Glomerular visceral epithelial cell (primary cell): ENCODE measurements at regions not wholly inside any gene's neighbourhood (a gene's known extent, or its start where the extent isn't known, plus 50 kb on each side); places are given as distances from the start of the nearest gene placed in this dataset.
"Not testable (repeated sequence)": the region's sequence is repeated elsewhere in the genome, so short reads cannot be mapped to it uniquely, and the experiment has no call there.

Source experiments
- DNase-seq: peaks from one replicate; pipeline ENCODE4 v3.0.0-alpha.2; 2016; ENCODE audit errors: extremely low spot score

DNA sequence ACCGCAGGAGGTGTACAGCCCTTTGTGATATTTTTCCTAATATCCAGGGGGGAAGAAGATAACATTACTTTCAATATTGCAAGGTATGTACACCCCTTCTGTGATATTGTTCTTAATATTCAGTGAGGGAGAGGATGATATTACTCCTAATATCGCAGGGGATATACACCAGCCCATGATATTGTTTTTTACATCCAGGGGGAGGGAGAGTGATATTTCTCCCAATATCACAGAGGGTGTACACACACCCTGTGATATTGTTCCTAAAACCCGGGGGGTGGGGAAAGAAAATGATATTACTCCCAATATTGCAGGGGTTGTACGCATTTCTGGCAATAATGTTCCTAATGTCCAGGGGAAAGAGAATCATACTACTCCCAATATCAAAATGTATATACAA lies 58.0 kb upstream of the SLC25A48 start:
- no peak for DNase-seq

DNA sequence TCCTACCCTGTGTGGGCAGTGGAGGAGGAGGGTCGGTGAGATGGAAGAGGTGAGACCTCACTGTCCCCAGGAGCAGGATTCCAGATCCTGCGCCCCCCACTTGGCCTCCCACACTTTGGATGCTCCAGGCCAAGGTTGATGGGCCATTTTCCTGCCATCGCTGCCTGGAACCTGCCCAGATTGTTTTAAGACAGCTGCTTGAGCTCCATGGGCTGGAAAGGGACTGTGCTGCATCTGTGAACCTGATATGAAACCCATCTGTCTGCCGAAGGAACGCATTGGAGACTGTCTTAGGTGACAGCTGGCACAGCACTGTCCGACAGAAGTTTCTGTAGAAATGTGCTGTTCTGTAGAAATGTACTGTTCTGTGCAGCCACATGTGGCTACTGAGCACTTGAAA lies 72.7 kb upstream of the SLC25A48 start:
- DNase-seq = no peak

DNA sequence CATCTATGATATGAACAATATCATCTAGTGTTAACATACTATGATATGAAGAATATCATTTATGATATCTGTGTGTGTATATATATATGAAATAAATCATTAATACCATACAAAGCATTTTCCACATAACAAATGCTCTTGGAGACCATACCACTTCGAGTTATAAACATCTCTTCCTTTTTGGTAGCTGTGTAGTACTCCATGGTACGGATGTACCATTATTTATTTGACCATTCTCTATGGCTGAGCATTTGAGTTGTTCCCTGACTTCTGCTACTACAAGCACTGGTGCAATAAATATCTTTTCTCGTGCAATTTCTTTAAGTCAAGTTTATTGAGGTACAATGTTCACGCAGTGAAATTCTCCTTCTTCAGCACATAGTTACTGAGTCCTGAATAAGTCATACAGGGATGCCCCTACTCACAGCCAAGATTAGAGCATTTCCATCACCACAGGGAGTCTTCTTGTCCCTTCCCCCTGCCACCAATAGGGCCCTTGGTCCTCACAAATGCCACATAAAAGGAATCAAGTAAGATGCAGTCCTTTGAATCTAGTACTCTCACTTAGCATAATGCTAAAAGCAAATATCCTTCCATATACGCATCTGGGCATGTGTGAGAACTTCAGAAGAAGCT lies 75.2 kb upstream of the SLC25A48 start:
- no peak for DNase-seq

DNA sequence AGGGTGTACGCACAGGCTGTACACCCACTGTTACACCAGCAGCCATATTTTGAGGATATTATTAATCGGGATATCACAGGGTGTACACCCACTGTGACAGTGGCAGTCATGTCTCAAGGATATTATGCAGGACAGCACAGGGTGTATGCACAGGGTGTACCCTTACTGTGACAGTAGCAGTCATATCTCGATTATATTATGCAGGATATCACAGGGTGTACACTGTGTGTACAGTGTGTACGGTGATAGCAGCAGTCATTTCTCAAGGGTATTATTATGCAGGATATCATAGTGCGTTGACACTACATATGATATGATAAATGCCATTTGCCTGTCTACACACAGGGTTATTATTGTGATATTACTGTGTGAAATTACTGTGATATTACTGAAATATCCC lies 80.5 kb upstream of the SLC25A48 start:
- no peak for DNase-seq

DNA sequence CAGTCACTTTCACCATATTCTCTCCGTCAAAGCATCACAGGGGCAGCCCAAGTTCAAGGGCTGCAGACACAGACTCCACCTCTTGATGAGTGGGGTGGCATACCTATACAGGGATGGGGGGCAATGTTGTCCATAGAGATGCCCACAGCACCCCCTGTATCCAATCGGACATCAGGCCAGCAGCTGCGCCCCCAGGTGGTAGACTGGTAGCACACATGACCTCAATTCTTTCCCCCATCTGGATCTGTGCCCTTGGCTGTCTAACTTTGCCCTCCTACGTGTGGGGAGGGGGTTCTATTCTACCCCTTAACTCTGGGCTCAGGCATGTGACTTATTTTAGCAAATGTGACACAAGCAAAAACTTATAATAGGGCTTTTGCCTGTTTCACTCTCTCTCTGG lies 84.0 kb upstream of the SLC25A48 start:
- no peak for DNase-seq

DNA sequence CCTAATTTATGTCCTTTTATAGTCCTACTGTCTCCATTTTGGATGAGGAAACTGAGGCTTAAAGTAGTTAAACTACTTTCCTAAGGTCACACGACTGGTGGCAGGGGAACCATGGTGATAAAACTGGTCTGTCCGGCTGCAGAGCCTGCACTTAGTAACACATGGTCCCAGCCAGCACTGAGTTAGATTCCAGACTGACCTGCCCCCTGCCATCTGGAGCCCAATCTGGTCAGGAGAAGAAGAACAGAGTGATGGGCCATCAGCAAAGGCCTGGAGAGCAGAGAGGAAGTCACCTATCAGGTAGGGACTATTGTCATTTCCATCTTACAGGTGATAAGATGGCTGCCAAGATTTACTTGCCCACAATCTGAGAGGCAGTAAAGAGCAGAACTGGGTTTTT lies 86.6 kb upstream of the SLC25A48 start:
- DNase-seq = no peak

DNA sequence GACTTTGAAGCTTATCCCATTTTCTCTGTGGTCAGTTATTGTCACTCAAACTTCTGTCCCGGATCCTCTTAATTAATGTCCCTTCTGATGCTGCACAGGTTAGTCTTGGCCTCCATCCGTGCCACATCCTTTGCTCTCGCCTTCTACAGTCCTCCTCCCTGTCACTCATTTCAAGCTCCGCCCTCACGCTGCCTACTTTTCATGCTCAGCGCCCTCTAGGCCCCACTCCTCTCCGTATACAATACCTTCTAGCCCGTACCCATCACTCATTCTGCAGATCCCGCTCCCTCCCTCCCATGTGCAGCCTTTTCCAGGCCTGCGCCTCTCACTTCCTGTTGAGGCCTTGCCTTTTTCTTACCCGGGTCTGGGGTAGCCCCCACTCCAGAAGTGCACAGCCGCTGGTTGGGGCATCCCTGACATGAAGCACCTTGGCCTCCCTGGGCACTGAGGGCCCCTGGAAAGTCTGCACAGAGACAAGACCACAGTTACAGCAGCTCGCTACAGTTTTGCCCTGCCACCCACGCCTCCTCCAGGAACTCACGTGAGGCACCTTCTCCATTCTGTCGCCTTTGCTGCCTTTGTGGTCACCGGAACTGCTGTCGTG lies 88.5 kb upstream of the SLC25A48 start:
- DNase-seq = no peak

DNA sequence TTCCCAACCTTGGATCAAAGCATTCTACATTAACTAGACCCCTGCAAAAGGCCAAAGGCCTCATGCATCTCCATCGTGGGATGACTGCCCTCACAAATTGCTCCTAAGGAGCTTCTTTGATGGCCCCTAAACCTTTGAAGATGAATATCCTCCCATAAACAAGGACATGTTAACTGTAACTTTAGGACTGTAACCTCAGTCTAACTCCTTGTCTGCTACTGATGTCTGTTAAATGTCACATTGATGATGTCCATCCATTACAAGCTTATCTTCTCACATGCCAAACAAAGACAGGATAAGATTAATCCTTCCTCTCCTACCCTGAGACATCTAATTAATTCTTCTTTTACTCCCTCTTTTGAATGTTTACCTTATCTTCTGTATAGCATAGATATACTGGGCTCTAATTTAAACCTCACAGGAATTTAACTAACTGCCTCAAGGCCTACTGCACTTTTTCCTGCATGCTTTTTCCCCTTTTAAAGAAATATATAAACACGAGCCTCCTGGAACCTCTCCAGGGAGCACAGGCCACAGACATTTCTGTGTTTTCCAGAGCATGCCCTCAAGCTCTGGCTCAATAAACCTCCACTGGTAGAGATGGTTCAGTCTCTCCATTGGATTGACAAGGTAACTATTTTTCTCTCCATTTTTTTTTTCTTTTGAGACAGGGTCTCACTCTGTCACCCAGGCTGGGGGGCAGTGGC lies 90.6 kb upstream of the SLC25A48 start:
- no peak for DNase-seq

DNA sequence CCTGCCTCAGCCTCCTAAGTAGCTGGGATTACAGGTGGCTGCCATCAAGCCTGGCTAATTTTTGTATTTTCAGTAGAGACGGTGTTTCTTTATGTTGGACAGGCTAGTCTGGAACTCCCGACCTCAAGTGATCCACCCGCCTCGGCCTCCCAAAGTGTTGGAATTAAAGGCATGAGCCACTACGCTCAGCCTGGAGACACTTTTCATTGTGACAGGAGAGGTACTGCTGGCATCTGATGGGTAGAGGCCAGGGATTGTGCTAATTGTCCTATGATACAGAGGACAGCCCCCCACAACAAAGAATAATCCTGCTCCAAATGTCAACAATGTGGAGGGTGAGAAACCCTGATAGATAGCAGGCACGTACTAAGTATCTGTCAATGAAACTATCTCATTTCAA lies 91.3 kb upstream of the SLC25A48 start:
- DNase-seq = no peak

DNA sequence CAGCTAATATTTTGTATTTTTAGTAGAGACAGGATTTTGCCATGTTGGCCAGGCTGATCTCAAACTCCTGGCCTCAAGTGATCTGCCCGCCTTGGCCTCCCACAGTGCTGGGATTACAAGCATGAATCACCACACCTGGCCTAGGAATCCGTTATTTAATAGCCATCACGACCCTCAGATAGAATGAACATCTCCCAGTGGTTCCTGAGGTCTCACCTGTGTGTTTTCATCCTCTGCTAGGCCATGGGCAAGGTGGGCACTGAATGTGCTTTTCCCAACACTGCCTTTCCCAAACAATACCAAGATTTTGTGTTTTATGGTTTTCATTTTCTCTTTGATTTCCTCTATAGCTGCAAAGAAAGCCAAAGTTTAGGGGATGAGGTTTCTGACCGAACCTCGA lies 92.2 kb upstream of the SLC25A48 start:
- DNase-seq = not testable (repeated sequence)

DNA sequence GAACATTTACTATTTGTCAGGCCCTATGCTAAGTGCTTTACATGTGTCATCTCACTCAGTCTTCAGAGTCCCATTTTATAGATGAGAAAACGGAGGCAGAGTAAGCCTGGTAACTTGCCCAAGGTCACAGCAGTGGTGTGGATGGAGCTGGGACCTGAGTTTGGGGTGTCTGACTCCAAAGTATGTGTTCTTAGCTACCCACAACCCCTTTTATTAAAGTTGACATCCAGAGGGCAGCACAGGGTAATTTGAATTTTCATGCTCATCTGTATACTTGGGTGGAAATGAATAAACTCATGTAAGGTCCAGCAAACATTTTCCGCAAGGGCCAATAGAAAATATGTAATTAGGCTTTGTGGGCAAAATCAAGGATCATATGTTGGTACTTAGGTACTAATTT lies 93.4 kb upstream of the SLC25A48 start:
- no peak for DNase-seq

DNA sequence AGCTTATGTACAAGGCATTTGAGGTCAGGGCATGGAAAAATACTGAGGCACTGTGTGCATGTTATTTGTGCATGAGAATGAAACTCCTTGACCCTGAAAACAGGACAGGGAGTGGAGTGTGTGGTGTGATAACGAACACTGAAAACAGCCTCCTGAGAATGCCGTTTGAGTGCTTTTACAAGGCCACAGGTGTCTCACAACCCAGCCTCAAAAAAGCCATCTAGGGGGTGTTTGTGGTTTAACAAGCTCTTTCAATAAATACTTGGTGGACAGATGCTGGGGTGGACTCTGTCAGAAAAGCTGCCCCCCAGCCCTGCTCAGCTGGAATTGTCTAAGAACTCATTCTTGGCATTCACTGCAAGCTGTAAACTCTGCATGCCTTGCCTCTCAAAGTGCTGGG lies 94.0 kb upstream of the SLC25A48 start:
- DNase-seq = no peak

DNA sequence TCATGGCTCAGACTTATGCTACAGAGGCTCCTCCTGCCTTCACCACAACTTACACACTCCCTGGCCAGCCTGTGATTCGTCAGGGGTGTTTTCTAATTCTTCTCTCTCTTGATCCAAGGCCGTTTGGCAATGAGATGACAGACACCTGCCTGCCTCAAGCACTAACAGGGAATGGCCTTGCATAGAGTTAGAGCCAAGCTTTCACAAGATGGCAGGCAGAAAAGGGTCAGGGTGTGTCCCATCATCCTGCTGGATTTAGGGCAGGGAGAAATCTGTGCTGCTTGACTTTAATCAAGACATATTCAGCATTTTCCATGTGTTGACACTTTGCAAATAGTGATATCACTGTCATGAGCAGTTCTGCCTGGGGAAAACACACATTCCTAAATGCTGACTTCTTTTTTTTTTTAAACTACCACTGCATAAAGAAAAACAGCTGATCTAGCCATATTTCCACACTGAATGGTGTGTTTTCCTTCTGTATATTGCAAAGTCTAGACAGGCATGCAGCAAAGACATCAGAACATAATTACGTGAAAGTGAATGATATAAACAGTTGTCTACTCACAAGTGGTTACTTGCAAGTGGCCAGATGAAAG lies 95.0 kb upstream of the SLC25A48 start:
- no peak for DNase-seq

DNA sequence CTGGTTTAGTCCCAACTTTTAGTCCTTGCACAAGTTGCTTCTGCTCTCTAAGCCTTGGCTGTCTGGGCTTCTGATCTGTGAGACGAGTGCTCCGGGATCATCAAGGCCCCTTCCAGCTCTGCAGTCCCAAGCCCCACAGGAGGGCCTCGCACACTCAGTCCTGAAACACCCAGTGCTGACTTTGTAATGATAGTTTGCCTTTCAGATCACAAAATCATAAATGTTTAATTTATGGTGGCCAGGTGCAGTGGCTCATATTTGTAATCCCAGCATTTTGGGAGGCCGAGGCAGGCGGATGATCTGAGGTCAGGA lies 95.9 kb upstream of the SLC25A48 start:
- DNase-seq = no peak

DNA sequence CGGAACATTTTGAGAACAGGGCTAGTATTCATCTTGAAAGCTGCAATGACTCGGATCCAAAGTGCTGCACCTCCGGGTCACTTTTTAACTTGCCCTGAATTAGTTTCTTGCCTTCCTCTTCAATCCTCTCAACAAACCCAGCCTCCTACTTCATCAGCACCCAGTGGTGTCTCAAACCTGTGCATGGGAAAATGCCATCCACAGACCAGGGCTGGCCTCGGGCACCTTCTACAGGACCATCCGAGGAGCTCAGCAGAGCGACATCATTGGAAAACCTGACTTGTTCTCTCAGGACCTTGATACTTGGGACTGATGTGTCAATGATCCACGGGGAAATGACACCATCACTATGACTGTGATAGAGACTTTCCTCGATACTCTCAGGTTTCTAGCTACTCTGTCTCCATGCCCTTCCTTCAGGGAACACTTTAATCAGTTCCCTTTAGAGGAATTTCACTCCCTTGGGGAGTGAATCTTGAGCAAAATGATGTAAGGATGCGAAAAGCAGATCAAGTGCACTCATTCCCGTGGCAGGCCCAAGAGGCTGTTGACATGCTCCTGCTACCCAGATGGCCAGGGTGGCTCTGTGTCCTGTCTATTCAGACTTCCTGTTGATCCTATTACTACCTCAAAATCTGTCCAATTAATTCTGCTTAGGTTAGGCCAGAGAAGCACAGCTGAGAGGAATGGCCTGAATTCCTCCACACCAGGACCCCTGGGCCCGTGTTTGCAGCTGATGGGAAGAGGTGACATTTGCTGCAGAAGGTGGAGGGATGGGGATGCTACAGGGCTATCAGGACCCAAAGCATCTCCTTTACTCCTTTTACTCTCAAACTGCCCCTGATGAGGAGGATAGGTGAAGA lies 96.5 kb upstream of the SLC25A48 start:
- DNase-seq = no peak

DNA sequence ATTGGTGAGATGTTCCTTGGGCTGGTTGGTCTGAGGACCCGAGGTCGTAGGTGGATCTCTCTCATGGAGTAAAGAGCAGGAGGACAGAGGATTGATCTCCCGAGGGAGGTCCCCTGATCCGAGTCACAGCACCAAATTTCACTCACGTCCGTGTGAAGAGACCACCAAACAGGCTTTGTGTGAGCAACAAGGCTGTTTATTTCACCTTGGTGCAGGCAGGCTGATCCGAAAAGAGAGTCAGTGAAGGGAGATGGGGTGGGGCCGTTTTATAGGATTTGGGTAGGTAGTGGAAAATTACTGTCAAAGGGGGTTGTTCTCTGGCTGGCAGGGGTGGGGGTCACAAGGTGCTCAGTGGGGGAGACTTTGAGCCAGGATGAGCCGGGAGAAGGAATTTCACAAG lies 97.5 kb upstream of the SLC25A48 start:
- DNase-seq = not testable (repeated sequence)

DNA sequence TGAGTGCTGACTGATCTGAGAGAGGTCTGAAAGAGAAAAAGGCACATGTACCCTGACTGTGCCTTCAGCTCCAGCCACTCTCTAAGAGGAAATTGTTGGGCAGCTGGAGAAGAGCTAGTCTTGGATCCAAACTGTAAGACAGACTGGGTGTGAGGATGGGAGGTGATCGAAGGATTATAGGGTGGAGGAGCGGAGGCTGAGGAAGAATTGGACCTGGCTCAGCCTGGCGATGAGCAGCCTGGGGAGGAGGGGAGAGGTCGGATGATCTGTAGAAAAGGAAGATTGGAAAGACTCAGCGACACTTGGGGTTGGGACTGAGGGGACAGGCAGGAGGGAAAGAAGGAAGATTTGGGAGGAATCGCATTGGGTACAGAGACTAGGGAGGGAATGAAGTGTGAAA lies 98.6 kb upstream of the SLC25A48 start:
- DNase-seq = no peak

DNA sequence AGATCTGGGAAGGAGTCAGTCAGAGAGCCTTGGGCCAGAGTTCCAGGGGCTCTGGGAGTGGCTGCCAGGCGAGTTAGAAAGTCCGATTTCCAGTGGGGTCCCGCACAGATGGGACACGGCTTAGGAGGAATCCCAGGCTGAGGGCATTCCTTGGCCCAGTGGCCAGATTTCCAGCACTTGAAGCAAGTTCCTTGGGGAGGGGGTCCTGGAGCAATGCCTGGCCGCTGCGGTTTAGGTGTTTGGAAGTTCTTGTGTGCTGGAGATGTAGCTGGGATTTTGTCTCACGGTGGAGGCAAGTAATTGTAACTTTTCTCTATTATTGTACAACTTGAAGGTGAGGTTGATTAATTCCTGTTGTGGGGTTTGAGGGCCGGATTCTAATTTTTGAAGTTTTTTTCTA lies 99.5 kb upstream of the SLC25A48 start:
- not testable (repeated sequence) for DNase-seq

DNA sequence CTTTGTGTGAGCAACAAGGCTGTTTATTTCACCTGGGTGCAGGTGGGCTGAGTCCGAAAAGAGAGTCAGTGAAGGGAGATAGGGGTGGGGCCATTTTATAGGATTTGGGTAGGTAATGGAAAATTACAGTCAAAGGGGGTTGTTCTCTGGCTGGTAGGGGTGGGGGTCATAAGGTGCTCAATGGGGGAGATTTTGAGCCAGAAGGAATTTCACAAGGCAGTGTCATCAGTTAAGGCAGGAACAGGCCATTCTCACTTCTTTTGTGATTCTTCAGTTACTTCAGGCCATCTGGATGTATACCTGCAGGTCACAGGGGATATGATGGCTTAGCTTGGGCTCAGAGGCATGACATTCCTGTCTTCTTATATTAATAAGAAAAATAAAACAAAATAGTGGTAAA lies 103.4 kb upstream of the SLC25A48 start:
- not testable (repeated sequence) for DNase-seq

DNA sequence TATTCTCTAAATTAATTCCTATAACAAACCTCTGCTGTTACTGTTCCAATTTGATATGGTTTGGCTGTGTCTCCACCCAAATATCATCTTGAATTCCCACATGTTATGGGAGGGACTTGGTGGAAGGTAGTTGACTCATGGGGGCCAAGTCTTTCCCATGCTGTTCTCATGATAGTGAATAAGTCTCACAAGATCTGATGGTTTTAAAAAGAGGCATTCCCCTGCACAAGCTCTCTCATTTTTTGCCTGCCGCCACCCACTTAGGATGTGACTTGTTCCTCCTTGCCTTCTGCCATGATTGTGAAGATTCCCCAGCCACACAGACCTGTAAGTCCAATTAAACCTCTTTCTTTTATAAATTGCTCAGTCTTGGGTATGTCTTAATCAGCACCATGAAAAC lies 104.3 kb upstream of the SLC25A48 start:
- not testable (repeated sequence) for DNase-seq

DNA sequence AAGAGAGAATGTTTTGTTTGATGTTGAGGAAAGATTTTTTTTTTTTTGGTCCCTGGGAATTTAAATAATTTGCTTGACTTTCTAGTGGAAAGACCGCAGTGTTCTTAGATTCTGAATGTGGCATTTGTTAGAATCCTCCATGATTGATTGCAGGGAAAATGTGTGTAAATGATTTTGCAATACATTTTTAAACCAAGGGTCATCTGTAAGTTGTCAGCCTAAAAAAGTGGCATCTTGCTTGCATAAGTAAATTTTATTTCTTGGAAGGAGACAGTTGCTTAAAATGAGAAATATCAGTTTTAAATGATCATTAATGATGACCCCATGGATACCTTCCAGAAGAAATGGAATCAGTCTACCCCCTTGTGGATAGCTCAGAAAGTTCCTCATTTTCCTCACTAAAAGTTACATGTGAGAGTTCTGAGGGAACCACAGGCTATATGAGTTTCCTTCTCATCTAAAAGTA lies 105.1 kb upstream of the SLC25A48 start:
- DNase-seq = no peak

DNA sequence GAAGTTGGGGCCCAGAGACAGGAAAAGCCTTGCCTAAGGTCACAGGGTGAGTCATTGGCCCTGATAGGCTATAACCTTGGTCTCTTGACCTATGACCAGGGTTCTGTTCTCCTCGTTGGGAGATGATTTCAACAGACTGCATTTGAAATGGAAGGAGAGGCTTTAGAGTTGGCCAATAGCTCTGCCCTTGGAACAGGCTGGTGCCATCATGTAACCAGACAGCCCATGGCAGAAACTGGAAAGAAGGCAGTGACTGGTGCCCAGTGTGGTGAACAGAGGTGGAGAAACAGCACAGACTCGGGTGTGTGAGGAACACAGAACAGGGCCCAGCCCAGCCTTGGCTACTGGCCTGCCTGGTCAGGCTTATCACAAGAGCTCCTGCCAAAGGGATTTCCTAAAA lies 109.8 kb upstream of the SLC25A48 start:
- no peak for DNase-seq
